ENCODE measurements at regions not wholly inside any gene's neighbourhood (a gene's known extent, or its start where the extent isn't known, plus 50 kb on each side); places are given as distances from the start of the nearest gene placed in this dataset.

DNA sequence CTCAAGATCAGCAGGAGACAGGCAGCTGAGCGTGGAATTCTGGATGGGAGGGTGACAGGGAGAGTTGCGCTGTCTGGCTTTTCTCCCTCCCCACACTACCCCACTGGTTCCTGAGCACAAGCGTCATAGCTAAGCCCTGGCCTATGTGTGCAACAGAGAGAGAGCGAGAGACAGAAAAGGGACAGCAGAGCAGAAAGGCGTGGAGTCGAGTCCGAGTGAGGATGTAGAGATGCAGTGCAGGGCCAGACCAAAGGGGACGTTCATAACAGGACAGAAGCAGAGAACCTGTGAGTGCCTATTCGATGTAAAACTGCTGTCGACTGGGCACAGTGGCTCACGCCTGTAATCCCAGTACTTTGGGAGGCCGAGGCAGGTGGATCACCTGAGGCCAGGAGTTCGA, 94.0 kb upstream of the TMEM45B start:
- H2AFZ ChIP-seq (ENCODE audit: low read depth, low read length) = no peak overlapping the region
- POLR2A ChIA-PET = no interaction called here
- FAIRE-seq = no peak
- H3K36me3 ChIP-seq (ENCODE audit: control insufficient read depth in 2 of 2, extremely low read depth in 1 of 2, insufficient read depth in 2 of 2, low read length in 2 of 2) = no peaks in the 10 kb centered on the region
- H4K20me1 ChIP-seq (replicated peaks; ENCODE audit: control insufficient read depth, extremely low read depth, insufficient read depth, low read length) = no peaks in the 10 kb centered on the region
- no peaks in the 10 kb centered on the region for H3K9me3 ChIP-seq (replicated peaks; ENCODE audit: control insufficient read depth, insufficient read depth, low read length)
- intact Hi-C loops (cut with micrococcal nuclease) = no loop called here
- no peak for TF ChIP-seq EZH2 (IDR thresholded peaks at IDR 0.05; ENCODE audit: borderline replicate concordance, low read depth, low read length, severe bottlenecking)
- TF ChIP-seq JUN (IDR thresholded peaks at IDR 0.05; ENCODE audit: borderline replicate concordance, insufficient read depth, insufficient read length, low read depth) = no peak
- H3K4me3 ChIP-seq (replicated peaks in 1 of 3; ENCODE audit: insufficient read depth in 1 of 3, low read depth in 1 of 3, low read length in 3 of 3) = no peak overlapping the region
- H3K79me2 ChIP-seq (ENCODE audit: control insufficient read depth, insufficient read depth, low read length) = no peaks in the 10 kb centered on the region
- no peak overlapping the region for H3K27ac ChIP-seq (ENCODE audit: insufficient read depth, low read depth, low read length)
- no peaks in the 10 kb centered on the region for H3K9me1 ChIP-seq (replicated peaks; ENCODE audit: control insufficient read depth, extremely low read depth, insufficient read depth, low read length)
- no peak overlapping the region for H3K4me2 ChIP-seq (ENCODE audit: insufficient read depth, low read length)
- no peak overlapping the region for H3K9ac ChIP-seq (replicated peaks; ENCODE audit: extremely low read depth, insufficient read depth, low read length)
- no peaks in the 10 kb centered on the region for H3K4me1 ChIP-seq (ENCODE audit: control insufficient read depth, extremely low read depth, insufficient read depth, low read length)
- no TSS peak for BruUV-seq (replicated peaks)
- DNase-seq (ENCODE audit: low read depth, low spot score) = no peak
- dilution Hi-C loops (cut with MboI; ENCODE audit: extremely low pct_ligation_motif_present, low sequenced_read_pairs) = no loop called here
- H3K27me3 ChIP-seq (ENCODE audit: control insufficient read depth in 2 of 2, insufficient read depth in 2 of 2, low read length in 2 of 2) = no peaks in the 10 kb centered on the region
- CTCF ChIA-PET = interaction anchor here (1.2 kb wide), 1 partner anchor 16 kb away, joined by 3 read pairs; no protein-coding TSS in a partner anchor

DNA sequence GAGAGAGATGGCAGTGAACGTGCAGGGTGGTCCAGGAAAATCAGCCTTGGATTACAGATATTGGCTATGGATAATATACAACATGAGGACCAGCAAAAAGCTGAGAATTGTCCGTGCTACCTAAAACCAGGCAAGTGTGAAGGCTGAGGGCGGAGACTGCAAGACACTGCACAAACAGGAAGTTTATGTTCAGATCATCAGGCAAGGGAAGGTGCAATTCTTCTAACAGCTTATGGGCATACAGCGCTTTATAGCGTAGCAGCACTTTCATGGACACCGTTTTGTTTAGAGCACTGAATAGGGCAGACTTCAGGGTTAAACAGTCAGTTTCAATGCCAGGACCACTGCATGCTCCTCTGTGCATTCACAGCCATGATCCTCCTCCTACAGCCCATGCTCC, 93.1 kb upstream of the TMEM45B start:
- Histone ChIP-seq H3K9ac (replicated peaks; ENCODE audit: extremely low read depth, insufficient read depth, low read length) (no peak overlapping the region), H3K9me1 (replicated peaks; ENCODE audit: control insufficient read depth, extremely low read depth, insufficient read depth, low read length) (no peaks in the 10 kb centered on the region), H3K9me3 (replicated peaks; ENCODE audit: control insufficient read depth, insufficient read depth, low read length) (no peaks in the 10 kb centered on the region), H4K20me1 (replicated peaks; ENCODE audit: control insufficient read depth, extremely low read depth, insufficient read depth, low read length) (no peaks in the 10 kb centered on the region), H2AFZ (ENCODE audit: low read depth, low read length) (no peak overlapping the region), H3K36me3 (ENCODE audit: control insufficient read depth in 2 of 2, extremely low read depth in 1 of 2, insufficient read depth in 2 of 2, low read length in 2 of 2) (no peaks in the 10 kb centered on the region), H3K4me2 (ENCODE audit: insufficient read depth, low read length) (no peak overlapping the region), H3K4me3 (replicated peaks in 1 of 3; ENCODE audit: insufficient read depth in 1 of 3, low read depth in 1 of 3, low read length in 3 of 3) (no peak overlapping the region), H3K79me2 (ENCODE audit: control insufficient read depth, insufficient read depth, low read length) (no peaks in the 10 kb centered on the region), H3K4me1 (ENCODE audit: control insufficient read depth, extremely low read depth, insufficient read depth, low read length) (no peaks in the 10 kb centered on the region), H3K27ac (ENCODE audit: insufficient read depth, low read depth, low read length) (no peak overlapping the region), H3K27me3 (ENCODE audit: control insufficient read depth in 2 of 2, insufficient read depth in 2 of 2, low read length in 2 of 2) (no peaks in the 10 kb centered on the region)
- intact Hi-C loops (cut with micrococcal nuclease) = no loop called here
- DNase-seq (ENCODE audit: low read depth, low spot score) (no peak), FAIRE-seq (no peak)
- no TSS peak for BruUV-seq (replicated peaks)
- dilution Hi-C loops (cut with MboI; ENCODE audit: extremely low pct_ligation_motif_present, low sequenced_read_pairs) = no loop called here
- ChIA-PET CTCF (interaction anchor here (1.2 kb wide), 1 partner anchor 15 kb away, joined by 3 read pairs; no protein-coding TSS in a partner anchor), POLR2A (no interaction called here)
- TF ChIP-seq JUN (IDR thresholded peaks at IDR 0.05; ENCODE audit: borderline replicate concordance, insufficient read depth, insufficient read length, low read depth) (no peak), EZH2 (IDR thresholded peaks at IDR 0.05; ENCODE audit: borderline replicate concordance, low read depth, low read length, severe bottlenecking) (no peak), POLR2A (IDR thresholded peaks at IDR 0.05; ENCODE audit: low read depth, low read length) (no peak), POLR2AphosphoS5 (IDR thresholded peaks at IDR 0.05; ENCODE audit: insufficient read depth, low read depth, low read length) (no peak), FOS (IDR thresholded peaks at IDR 0.05; ENCODE audit: borderline replicate concordance, insufficient read depth, low read length) (no peak), MYC (IDR thresholded peaks at IDR 0.05; ENCODE audit: low read depth, low read length) (no peak), GATA2 (IDR thresholded peaks at IDR 0.05; ENCODE audit: insufficient read depth, insufficient read length, low read depth, low read length) (no peak)
- TF ChIP-seq, protein P1, sequence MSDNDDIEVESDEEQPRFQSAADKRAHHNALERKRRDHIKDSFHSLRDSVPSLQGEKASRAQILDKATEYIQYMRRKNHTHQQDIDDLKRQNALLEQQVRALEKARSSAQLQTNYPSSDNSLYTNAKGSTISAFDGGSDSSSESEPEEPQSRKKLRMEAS (IDR thresholded peaks at IDR 0.05; ENCODE audit: insufficient read depth, insufficient read length) = no peak
- TF ChIP-seq, protein P2, sequence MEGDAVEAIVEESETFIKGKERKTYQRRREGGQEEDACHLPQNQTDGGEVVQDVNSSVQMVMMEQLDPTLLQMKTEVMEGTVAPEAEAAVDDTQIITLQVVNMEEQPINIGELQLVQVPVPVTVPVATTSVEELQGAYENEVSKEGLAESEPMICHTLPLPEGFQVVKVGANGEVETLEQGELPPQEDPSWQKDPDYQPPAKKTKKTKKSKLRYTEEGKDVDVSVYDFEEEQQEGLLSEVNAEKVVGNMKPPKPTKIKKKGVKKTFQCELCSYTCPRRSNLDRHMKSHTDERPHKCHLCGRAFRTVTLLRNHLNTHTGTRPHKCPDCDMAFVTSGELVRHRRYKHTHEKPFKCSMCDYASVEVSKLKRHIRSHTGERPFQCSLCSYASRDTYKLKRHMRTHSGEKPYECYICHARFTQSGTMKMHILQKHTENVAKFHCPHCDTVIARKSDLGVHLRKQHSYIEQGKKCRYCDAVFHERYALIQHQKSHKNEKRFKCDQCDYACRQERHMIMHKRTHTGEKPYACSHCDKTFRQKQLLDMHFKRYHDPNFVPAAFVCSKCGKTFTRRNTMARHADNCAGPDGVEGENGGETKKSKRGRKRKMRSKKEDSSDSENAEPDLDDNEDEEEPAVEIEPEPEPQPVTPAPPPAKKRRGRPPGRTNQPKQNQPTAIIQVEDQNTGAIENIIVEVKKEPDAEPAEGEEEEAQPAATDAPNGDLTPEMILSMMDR (IDR thresholded peaks at IDR 0.05; ENCODE audit: extremely low read depth in 1 of 2, insufficient read depth in 1 of 2, low read depth in 1 of 2, low read length in 2 of 2) = no peak

Measured in endothelial cell of umbilical vein (primary cell).